ENCODE measurements at regions not wholly inside any gene's neighbourhood (a gene's known extent, or its start where the extent isn't known, plus 50 kb on each side); places are given as distances from the start of the nearest gene placed in this dataset.

- no peaks in the 10 kb centered on the region for H3K4me1 Mint-ChIP-seq
- H3K9me3 Mint-ChIP-seq: no peaks in the 10 kb centered on the region
- H3K27ac Mint-ChIP-seq: no peak overlapping the region
- no peak overlapping the region for H3K4me3 Mint-ChIP-seq
- H3K36me3 Mint-ChIP-seq (ENCODE audit: low read depth): no peaks in the 10 kb centered on the region
- no peak for DNase-seq
- CTCF ChIA-PET: no interaction called here
- POLR2A ChIA-PET: no interaction called here
- peaks cover 6% of the 10 kb centered on the region for H3K27me3 Mint-ChIP-seq
Measured at GRCh38 chr1:36692465-36693160, 209.9 kb upstream of the CSF3R start.

- Mint-ChIP-seq H3K36me3 (ENCODE audit: low read depth) (no peaks in the 10 kb centered on the region), H3K4me3 (no peak overlapping the region), H3K27me3 (peaks cover 6% of the 10 kb centered on the region), H3K4me1 (no peaks in the 10 kb centered on the region), H3K27ac (no peak overlapping the region), H3K9me3 (no peaks in the 10 kb centered on the region)
- POLR2A ChIA-PET: no interaction called here
- CTCF ChIA-PET: no interaction called here
- no peak for DNase-seq
Measured at GRCh38 chr1:36691374-36691773, 208.7 kb upstream of the CSF3R start.

- Mint-ChIP-seq H3K27me3 (peaks cover 6% of the 10 kb centered on the region), H3K4me3 (no peak overlapping the region), H3K9me3 (no peaks in the 10 kb centered on the region), H3K4me1 (no peaks in the 10 kb centered on the region), H3K36me3 (ENCODE audit: low read depth) (no peaks in the 10 kb centered on the region), H3K27ac (no peak overlapping the region)
- CTCF ChIA-PET: no interaction called here
- POLR2A ChIA-PET: no interaction called here
- no peak for DNase-seq
Measured at GRCh38 chr1:36689992-36690391, 207.3 kb upstream of the CSF3R start.

- H3K4me1 Mint-ChIP-seq: no peaks in the 10 kb centered on the region
- H3K36me3 Mint-ChIP-seq (ENCODE audit: low read depth): no peaks in the 10 kb centered on the region
- no peak overlapping the region for H3K4me3 Mint-ChIP-seq
- CTCF ChIA-PET: no interaction called here
- no peaks in the 10 kb centered on the region for H3K9me3 Mint-ChIP-seq
- POLR2A ChIA-PET: no interaction called here
- no peak overlapping the region for H3K27ac Mint-ChIP-seq
- H3K27me3 Mint-ChIP-seq: peaks cover 4% of the 10 kb centered on the region
- no peak for DNase-seq
Measured at GRCh38 chr1:36687312-36687711, 204.6 kb upstream of the CSF3R start.

GRCh38 chr1:36675931-36676562, 193.3 kb upstream of the CSF3R start:
- CTCF ChIA-PET: no interaction called here
- Mint-ChIP-seq H3K9me3 (no peaks in the 10 kb centered on the region), H3K4me1 (no peaks in the 10 kb centered on the region)

GRCh38 chr1:36675106-36675505, 192.4 kb upstream of the CSF3R start:
- no peak overlapping the region for H3K27ac Mint-ChIP-seq
- H3K4me3 Mint-ChIP-seq: no peak overlapping the region
- DNase-seq: no peak
- ChIA-PET CTCF (no interaction called here), POLR2A (no interaction called here)
- H3K4me1 Mint-ChIP-seq: no peaks in the 10 kb centered on the region
- no peaks in the 10 kb centered on the region for H3K9me3 Mint-ChIP-seq
- no peaks in the 10 kb centered on the region for H3K36me3 Mint-ChIP-seq (ENCODE audit: low read depth)
- peaks cover 26% of the 10 kb centered on the region for H3K27me3 Mint-ChIP-seq

More at GRCh38 chr1:36675931-36676562, 193.3 kb upstream of the CSF3R start:
- Mint-ChIP-seq H3K27ac (no peak overlapping the region), H3K36me3 (ENCODE audit: low read depth) (no peaks in the 10 kb centered on the region), H3K27me3 (peaks cover 27% of the 10 kb centered on the region), H3K4me3 (no peak overlapping the region)
- no peak for DNase-seq
- POLR2A ChIA-PET: no interaction called here

GRCh38 chr1:36673202-36673601, 190.5 kb upstream of the CSF3R start:
- no peaks in the 10 kb centered on the region for H3K4me1 Mint-ChIP-seq
- no peak overlapping the region for H3K4me3 Mint-ChIP-seq
- POLR2A ChIA-PET: no interaction called here
- no peaks in the 10 kb centered on the region for H3K36me3 Mint-ChIP-seq (ENCODE audit: low read depth)
- no peak overlapping the region for H3K27ac Mint-ChIP-seq
- H3K27me3 Mint-ChIP-seq: peaks cover 21% of the 10 kb centered on the region
- CTCF ChIA-PET: interaction anchor here (0.7 kb wide), 1 partner anchor 813 kb away, joined by 4 read pairs; no protein-coding TSS in a partner anchor
- DNase-seq: no peak
- no peaks in the 10 kb centered on the region for H3K9me3 Mint-ChIP-seq

GRCh38 chr1:36669262-36669661, 186.5 kb upstream of the CSF3R start:
- Mint-ChIP-seq H3K4me1 (no peaks in the 10 kb centered on the region), H3K4me3 (no peak overlapping the region), H3K9me3 (no peaks in the 10 kb centered on the region), H3K36me3 (ENCODE audit: low read depth) (no peaks in the 10 kb centered on the region), H3K27me3 (peaks cover 12% of the 10 kb centered on the region), H3K27ac (no peak overlapping the region)
- ChIA-PET CTCF (no interaction called here), POLR2A (no interaction called here)
- no peak for DNase-seq

- no peaks in the 10 kb centered on the region for H3K36me3 Mint-ChIP-seq (ENCODE audit: low read depth)
- no peaks in the 10 kb centered on the region for H3K4me1 Mint-ChIP-seq
- no peak for DNase-seq
- ChIA-PET POLR2A (no interaction called here), CTCF (interaction anchor here (1.2 kb wide), 1 partner anchor 18 kb away, joined by 3 read pairs; no protein-coding TSS in a partner anchor)
- no peak overlapping the region for H3K27ac Mint-ChIP-seq
- H3K4me3 Mint-ChIP-seq: no peak overlapping the region
- no peaks in the 10 kb centered on the region for H3K9me3 Mint-ChIP-seq
- H3K27me3 Mint-ChIP-seq: peaks cover 12% of the 10 kb centered on the region
Measured at GRCh38 chr1:36667836-36668235, 185.1 kb upstream of the CSF3R start.

GRCh38 chr1:36667256-36667655, 184.5 kb upstream of the CSF3R start:
- POLR2A ChIA-PET: no interaction called here
- H3K27ac Mint-ChIP-seq: no peak overlapping the region
- CTCF ChIA-PET: interaction anchor here (1.2 kb wide), 1 partner anchor 18 kb away, joined by 3 read pairs; no protein-coding TSS in a partner anchor
- no peak overlapping the region for H3K4me3 Mint-ChIP-seq
- no peaks in the 10 kb centered on the region for H3K9me3 Mint-ChIP-seq
- no peak for DNase-seq
- peaks cover 15% of the 10 kb centered on the region for H3K27me3 Mint-ChIP-seq
- no peaks in the 10 kb centered on the region for H3K4me1 Mint-ChIP-seq
- no peaks in the 10 kb centered on the region for H3K36me3 Mint-ChIP-seq (ENCODE audit: low read depth)

- ChIA-PET POLR2A (no interaction called here), CTCF (no interaction called here)
Measured at GRCh38 chr1:36665478-36666080, 182.9 kb upstream of the CSF3R start.

GRCh38 chr1:36664571-36665287, 182.0 kb upstream of the CSF3R start:
- ChIA-PET POLR2A (no interaction called here), CTCF (no interaction called here)
- DNase-seq: no peak
- H3K36me3 Mint-ChIP-seq (ENCODE audit: low read depth): no peaks in the 10 kb centered on the region
- H3K9me3 Mint-ChIP-seq: no peaks in the 10 kb centered on the region
- no peak overlapping the region for H3K4me3 Mint-ChIP-seq
- no peaks in the 10 kb centered on the region for H3K4me1 Mint-ChIP-seq
- H3K27me3 Mint-ChIP-seq: peaks cover 16% of the 10 kb centered on the region
- H3K27ac Mint-ChIP-seq: no peak overlapping the region

More at GRCh38 chr1:36665478-36666080, 182.9 kb upstream of the CSF3R start:
- H3K4me3 Mint-ChIP-seq: no peak overlapping the region
- DNase-seq: no peak
- H3K27me3 Mint-ChIP-seq: peaks cover 18% of the 10 kb centered on the region
- no peak overlapping the region for H3K27ac Mint-ChIP-seq
- H3K36me3 Mint-ChIP-seq (ENCODE audit: low read depth): no peaks in the 10 kb centered on the region
- H3K9me3 Mint-ChIP-seq: no peaks in the 10 kb centered on the region
- no peaks in the 10 kb centered on the region for H3K4me1 Mint-ChIP-seq

- H3K36me3 Mint-ChIP-seq (ENCODE audit: low read depth): no peaks in the 10 kb centered on the region
- H3K4me1 Mint-ChIP-seq: no peaks in the 10 kb centered on the region
- CTCF ChIA-PET: no interaction called here
- DNase-seq: no peak
- POLR2A ChIA-PET: no interaction called here
- H3K4me3 Mint-ChIP-seq: no peak overlapping the region
- H3K27me3 Mint-ChIP-seq: peaks cover 14% of the 10 kb centered on the region
- H3K9me3 Mint-ChIP-seq: no peaks in the 10 kb centered on the region
- H3K27ac Mint-ChIP-seq: no peak overlapping the region
Measured at GRCh38 chr1:36663772-36664430, 181.2 kb upstream of the CSF3R start.

All from activated CD4-positive, alpha-beta T cell treated with anti-CD3 and anti-CD28 coated beads, Interleukin-2, amount 10 ng/mL, durations not matched to agents 7 days and 5 days (primary cell).